K562 (cell line): ENCODE measurements at regions not wholly inside any gene's neighbourhood (a gene's known extent, or its start where the extent isn't known, plus 50 kb on each side); places are given as distances from the start of the nearest gene placed in this dataset.

Experiments
- ATAC-seq: fragments of 200-7000 bp; cut with Tn5 transposase; 3 replicates; pipeline ENCODE4 v1.9.1; 2020; ENCODE audit warnings: moderate library complexity
- BruUV-seq: library from RNA; stranded (reverse); fragments of 400-500 nt; replicated peaks from 2 replicates; lab custom pipeline; 2021; lab: Mats Ljungman, UMichigan
- CTCF ChIA-PET: fragments of 300-600 bp; formaldehyde crosslinking; extraction: SDS; loops from one replicate; lab custom pipeline; 2021; ENCODE audit warnings: low intra/inter-chr PET ratio; lab: Yijun Ruan, JAX
- POLR2A ChIA-PET: fragments of 300-600, 350-650 bp; sonication (Branson Sonifier 250); formaldehyde crosslinking; extraction: SDS; loops from one replicate; lab custom pipeline; 2021; ENCODE audit warnings: antibody characterized with exemption, inconsistent platforms; lab: Yijun Ruan, JAX
- DNase-seq, 4 experiments: peaks; one replicate each; pipeline versions ENCODE4 v3.0.0 to v3.0.0-alpha.2; 2011 to 2018; ENCODE audit warnings: low spot score in 3 of 4, mixed read lengths in 3 of 4; ENCODE audit errors: extremely low read depth in 1 of 4
- FAIRE-seq: peaks from 2 replicates; lab custom pipeline; 2011; peaks lifted over from hg19 to GRCh38; lab: Jason Lieb, UNC
- H2AFZ ChIP-seq: 2 replicates; pipeline ENCODE4 v1.6.0; 2011; ENCODE audit warnings: low read depth, low read length, control low read depth, inconsistent platforms
- H3K27ac ChIP-seq: fragments of 200-600 bp; 3 replicates; pipeline ENCODE4 v1.8.0; 2011; ENCODE audit warnings: low read depth, mild to moderate bottlenecking, control low read depth, inconsistent platforms, low read length, moderate library complexity, mixed read lengths; ENCODE audit errors: extremely low read depth
- H3K27me3 ChIP-seq, 2 experiments: fragments of 300-600 bp in 1 of 2; 2 replicates in 1 of 2; 3 replicates in 1 of 2; pipeline versions ENCODE4 v1.6.0 to v1.8.0; 2011; ENCODE audit warnings: inconsistent platforms in 2 of 2, low read length in 2 of 2, mild to moderate bottlenecking in 1 of 2, mixed read lengths in 1 of 2, moderate library complexity in 1 of 2; ENCODE audit not compliant: control insufficient read depth in 2 of 2, insufficient read depth in 2 of 2
- H3K36me3 ChIP-seq: fragments of 300-600 bp; 3 replicates; pipeline ENCODE4 v1.8.0; 2011; ENCODE audit warnings: mild to moderate bottlenecking, low read length, inconsistent platforms; ENCODE audit not compliant: control insufficient read depth, insufficient read depth
- H3K4me1 ChIP-seq, 2 experiments: fragments of 200-600 bp in 1 of 2; replicated peaks in 1 of 2; 2 replicates in 1 of 2; 3 replicates in 1 of 2; pipeline versions ENCODE4 v1.5.1 to v1.8.0; 2011; ENCODE audit warnings: inconsistent platforms in 2 of 2, low read length in 2 of 2, mild to moderate bottlenecking in 1 of 2, mixed read lengths in 1 of 2, moderate library complexity in 1 of 2; ENCODE audit not compliant: control insufficient read depth in 2 of 2, insufficient read depth in 2 of 2
- H3K4me2 ChIP-seq: 2 replicates; pipeline ENCODE4 v1.6.1; 2011; ENCODE audit warnings: low read length, control low read depth, inconsistent platforms, mixed read lengths; ENCODE audit not compliant: insufficient read depth
- H3K4me3 ChIP-seq: fragments of 200-600 bp; sonication (generic), shearing (Covaris generic); 2 replicates; pipeline ENCODE4 v1.5.1; 2016; ENCODE audit warnings: control low read depth, inconsistent platforms
- H3K79me2 ChIP-seq: fragments of 200-600 bp; 3 replicates; pipeline ENCODE4 v1.8.0; 2011; ENCODE audit warnings: low read length, inconsistent platforms; ENCODE audit not compliant: control insufficient read depth, insufficient read depth
- H3K9ac ChIP-seq, 2 experiments: 2 replicates each; pipeline versions ENCODE4 v1.6.0 to v1.6.1; 2011; ENCODE audit warnings: low read depth in 2 of 2, low read length in 2 of 2, control low read depth in 1 of 2, inconsistent platforms in 1 of 2, mild to moderate bottlenecking in 1 of 2, mixed read lengths in 1 of 2; ENCODE audit not compliant: insufficient read depth in 1 of 2
- H3K9me1 ChIP-seq: one replicate; pipeline ENCODE4 v1.6.0; 2011; ENCODE audit warnings: inconsistent platforms, mild to moderate bottlenecking, low read length, moderate library complexity; ENCODE audit not compliant: control insufficient read depth, insufficient read depth
- H3K9me3 ChIP-seq: replicated peaks from 2 replicates; pipeline ENCODE4 v1.5.1; 2011; ENCODE audit warnings: low read depth, low read length, inconsistent platforms; ENCODE audit not compliant: control insufficient read depth, insufficient read depth
- H4K20me1 ChIP-seq: replicated peaks from 2 replicates; pipeline ENCODE4 v1.6.1; 2011; ENCODE audit warnings: low read length, inconsistent platforms, mixed read lengths; ENCODE audit not compliant: control insufficient read depth, insufficient read depth
- ARID1B ChIP-seq: fragments of 450-650 bp; IDR thresholded peaks from 2 replicates; pipeline ENCODE4 v1.6.1; 2016; ENCODE audit warnings: antibody characterized with exemption, mild to moderate bottlenecking, inconsistent platforms
- ATF1 ChIP-seq, 2 experiments: fragments of 450-650 bp in 1 of 2; IDR thresholded peaks; 2 replicates each; pipeline ENCODE4 v1.6.1; 2016; ENCODE audit warnings: missing compliant biosample characterization in 1 of 2, missing genetic modification characterization in 1 of 2
- CSDE1 ChIP-seq, 2 experiments: fragments of 450-650 bp; IDR thresholded peaks; 2 replicates each; pipeline ENCODE4 v1.6.1; 2016; ENCODE audit warnings: mild to moderate bottlenecking in 1 of 2
- DPF2 ChIP-seq: fragments of 450-650 bp; IDR thresholded peaks from 2 replicates; pipeline ENCODE4 v1.6.1; 2016
- L3MBTL2 ChIP-seq: fragments of 450-650 bp; IDR thresholded peaks from 2 replicates; pipeline ENCODE4 v1.6.1; 2016; ENCODE audit warnings: mild to moderate bottlenecking, moderate library complexity
- NFE2 ChIP-seq: IDR thresholded peaks from 2 replicates; pipeline ENCODE4 v1.6.1; 2014; ENCODE audit warnings: antibody characterized with exemption, low read depth
- SMAD3 ChIP-seq: fragments of 450-650 bp; formaldehyde crosslinking; conservative IDR thresholded peaks from 2 replicates; pipeline ENCODE4 v1.4.0; 2020; ENCODE audit warnings: mild to moderate bottlenecking
- SMARCA4 ChIP-seq: fragments of 450-650 bp; IDR thresholded peaks from 2 replicates; pipeline ENCODE4 v1.6.1; 2016
- SRF ChIP-seq, 2 experiments: fragments of 250-450, 450-650 bp in 1 of 2; sonication (Bioruptor Pico) in 1 of 2; sonication (generic) in 1 of 2; formaldehyde crosslinking; IDR thresholded peaks; 2 replicates each; pipeline versions ENCODE4 v1.5.0 to v1.5.1; 2020 to 2022; ENCODE audit warnings: mild to moderate bottlenecking in 1 of 2, missing genetic modification reagents in 1 of 2
- TCF7L2 ChIP-seq: fragments of 150-350 bp; IDR thresholded peaks from 2 replicates; pipeline ENCODE4 v1.6.1; 2016; ENCODE audit warnings: low read depth, mild to moderate bottlenecking, low read length, moderate library complexity
- ZNF431 ChIP-seq: sonication (generic); formaldehyde crosslinking; IDR thresholded peaks from 2 replicates; pipeline ENCODE4 v1.8.0; 2022; ENCODE audit warnings: mild to moderate bottlenecking, missing genetic modification reagents
- ZNF778 ChIP-seq: fragments of 450-650 bp; formaldehyde crosslinking; IDR thresholded peaks from 2 replicates; pipeline ENCODE4 v1.4.0; 2020; ENCODE audit warnings: mild to moderate bottlenecking, moderate library complexity
- WGBS: fragments of 100-300 bp; shearing (Covaris generic); methylation state at CpG from one replicate; pipeline ENCODE4 v1.1.6; 2016; ENCODE audit warnings: low coverage, mixed read lengths; ENCODE audit not compliant: insufficient coverage; ENCODE audit errors: missing lambda C conversion rate; 5-methylcytosine and 5-hydroxymethylcytosine counted together
- in situ Hi-C: fragments of 300-500 bp; cut with MboI; formaldehyde crosslinking; loops from 4 replicates; pipeline ENCODE4 v1.15.0; 2018; ENCODE audit warnings: inconsistent platforms, mixed read lengths
- intact Hi-C: fragments of 100-400 bp; cut with micrococcal nuclease; formaldehyde crosslinking; loops from 2 replicates; pipeline ENCODE4 v1.14.2; 2022
- TF ChIP-seq, protein P1 (sequence below), 2 experiments: IDR thresholded peaks; 2 replicates each; pipeline ENCODE4 v1.6.1; 2011; ENCODE audit warnings: borderline replicate concordance in 1 of 2, control low read depth in 1 of 2, low read depth in 1 of 2, low read length in 1 of 2, mild to moderate bottlenecking in 1 of 2, mixed read lengths in 1 of 2, moderate library complexity in 1 of 2; ENCODE audit not compliant: insufficient read depth in 1 of 2, insufficient read length in 1 of 2, poor library complexity in 1 of 2, severe bottlenecking in 1 of 2; ENCODE audit errors: extremely low read depth in 1 of 2
- TF ChIP-seq, protein P2 (sequence below): fragments of 450-650 bp; IDR thresholded peaks from 2 replicates; pipeline ENCODE4 v1.6.1; 2017; ENCODE audit warnings: antibody characterized with exemption, mild to moderate bottlenecking
- TF ChIP-seq, protein P3 (sequence below): sonication (generic); formaldehyde crosslinking; IDR thresholded peaks from 2 replicates; pipeline ENCODE4 v1.8.0; 2022; ENCODE audit warnings: mild to moderate bottlenecking, missing genetic modification reagents

DNA sequence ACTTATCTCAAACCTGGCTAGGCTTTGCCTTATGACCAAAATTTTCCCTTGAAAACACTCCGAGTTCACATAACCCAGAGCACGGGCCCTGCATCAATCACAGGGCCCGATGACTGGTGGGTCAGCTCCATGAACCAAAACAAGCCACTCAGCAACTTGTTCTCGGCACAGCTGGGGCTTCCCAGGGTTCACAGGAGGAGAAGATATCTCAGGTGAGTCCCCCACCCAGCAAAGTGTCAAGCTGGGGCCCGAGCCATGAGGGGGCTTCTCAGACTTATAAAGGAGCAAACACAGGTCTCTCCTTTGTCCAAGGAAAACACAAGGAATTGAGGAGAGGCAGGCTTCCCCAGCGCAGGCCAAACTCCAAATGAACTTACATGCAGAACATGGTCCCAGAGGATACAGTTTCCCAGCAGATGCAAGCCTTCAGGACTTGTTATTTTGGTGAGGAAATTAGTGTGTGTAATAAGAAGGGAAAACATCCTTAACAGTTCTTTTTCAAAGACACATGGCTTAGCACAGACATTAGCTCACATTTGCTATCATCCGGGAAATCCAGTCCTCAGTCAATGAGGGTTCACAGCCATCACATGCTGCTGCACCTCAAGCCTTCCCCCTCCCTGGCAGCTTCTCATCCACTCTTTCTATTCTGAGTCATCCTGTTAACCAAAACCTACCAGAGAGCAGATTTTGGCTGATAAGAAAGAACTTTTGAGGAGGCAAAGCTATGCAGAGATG is 98.1 kb upstream of the NFIA start:
- FAIRE-seq: peak; percentile 62
- TF ChIP-seq, protein P1, sequence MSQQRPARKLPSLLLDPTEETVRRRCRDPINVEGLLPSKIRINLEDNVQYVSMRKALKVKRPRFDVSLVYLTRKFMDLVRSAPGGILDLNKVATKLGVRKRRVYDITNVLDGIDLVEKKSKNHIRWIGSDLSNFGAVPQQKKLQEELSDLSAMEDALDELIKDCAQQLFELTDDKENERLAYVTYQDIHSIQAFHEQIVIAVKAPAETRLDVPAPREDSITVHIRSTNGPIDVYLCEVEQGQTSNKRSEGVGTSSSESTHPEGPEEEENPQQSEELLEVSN (IDR thresholded peaks at IDR 0.05; ENCODE audit: borderline replicate concordance in 1 of 2, extremely low read depth in 1 of 2, insufficient read depth in 1 of 2, insufficient read length in 1 of 2, low read depth in 1 of 2, low read length in 1 of 2, poor library complexity in 1 of 2, severe bottlenecking in 1 of 2): peak in 1 of 2 experiments; percentile 12
- peak; percentile 44; the same call in 1 of the 2 replicates for TF ChIP-seq NFE2
- peak; percentile 39; the same call in 1 of the 2 replicates for TF ChIP-seq DPF2
- TF ChIP-seq CSDE1 (IDR thresholded peaks at IDR 0.05): no peak
- TF ChIP-seq SMARCA4: peak; percentile 29; the same call in 1 of the 2 replicates
- no peak for TF ChIP-seq SRF (CRISPR knock-in tag; IDR thresholded peaks at IDR 0.05)
- TF ChIP-seq, protein P2, sequence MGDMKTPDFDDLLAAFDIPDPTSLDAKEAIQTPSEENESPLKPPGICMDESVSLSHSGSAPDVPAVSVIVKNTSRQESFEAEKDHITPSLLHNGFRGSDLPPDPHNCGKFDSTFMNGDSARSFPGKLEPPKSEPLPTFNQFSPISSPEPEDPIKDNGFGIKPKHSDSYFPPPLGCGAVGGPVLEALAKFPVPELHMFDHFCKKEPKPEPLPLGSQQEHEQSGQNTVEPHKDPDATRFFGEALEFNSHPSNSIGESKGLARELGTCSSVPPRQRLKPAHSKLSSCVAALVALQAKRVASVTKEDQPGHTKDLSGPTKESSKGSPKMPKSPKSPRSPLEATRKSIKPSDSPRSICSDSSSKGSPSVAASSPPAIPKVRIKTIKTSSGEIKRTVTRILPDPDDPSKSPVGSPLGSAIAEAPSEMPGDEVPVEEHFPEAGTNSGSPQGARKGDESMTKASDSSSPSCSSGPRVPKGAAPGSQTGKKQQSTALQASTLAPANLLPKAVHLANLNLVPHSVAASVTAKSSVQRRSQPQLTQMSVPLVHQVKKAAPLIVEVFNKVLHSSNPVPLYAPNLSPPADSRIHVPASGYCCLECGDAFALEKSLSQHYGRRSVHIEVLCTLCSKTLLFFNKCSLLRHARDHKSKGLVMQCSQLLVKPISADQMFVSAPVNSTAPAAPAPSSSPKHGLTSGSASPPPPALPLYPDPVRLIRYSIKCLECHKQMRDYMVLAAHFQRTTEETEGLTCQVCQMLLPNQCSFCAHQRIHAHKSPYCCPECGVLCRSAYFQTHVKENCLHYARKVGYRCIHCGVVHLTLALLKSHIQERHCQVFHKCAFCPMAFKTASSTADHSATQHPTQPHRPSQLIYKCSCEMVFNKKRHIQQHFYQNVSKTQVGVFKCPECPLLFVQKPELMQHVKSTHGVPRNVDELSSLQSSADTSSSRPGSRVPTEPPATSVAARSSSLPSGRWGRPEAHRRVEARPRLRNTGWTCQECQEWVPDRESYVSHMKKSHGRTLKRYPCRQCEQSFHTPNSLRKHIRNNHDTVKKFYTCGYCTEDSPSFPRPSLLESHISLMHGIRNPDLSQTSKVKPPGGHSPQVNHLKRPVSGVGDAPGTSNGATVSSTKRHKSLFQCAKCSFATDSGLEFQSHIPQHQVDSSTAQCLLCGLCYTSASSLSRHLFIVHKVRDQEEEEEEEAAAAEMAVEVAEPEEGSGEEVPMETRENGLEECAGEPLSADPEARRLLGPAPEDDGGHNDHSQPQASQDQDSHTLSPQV: 0 out of 2 replicates have a peak, but pooled peaks have one; percentile 16
- TF ChIP-seq ATF1 (CRISPR knock-in tag; IDR thresholded peaks at IDR 0.05): no peak
- TF ChIP-seq ATF1 (tag; IDR thresholded peaks at IDR 0.05): no peak
- TF ChIP-seq TCF7L2: no peak
- TF ChIP-seq ZNF778 (CRISPR knock-in tag): no peak
- TF ChIP-seq SMAD3 (CRISPR knock-in tag): no peak
- no peak for TF ChIP-seq ZNF431 (CRISPR knock-in tag)
- peak; percentile 23; the same call in 1 of the 2 replicates for TF ChIP-seq ARID1B
- TF ChIP-seq L3MBTL2: peak; percentile 13; the same call in 1 of the 2 replicates
- TF ChIP-seq, protein P3, sequence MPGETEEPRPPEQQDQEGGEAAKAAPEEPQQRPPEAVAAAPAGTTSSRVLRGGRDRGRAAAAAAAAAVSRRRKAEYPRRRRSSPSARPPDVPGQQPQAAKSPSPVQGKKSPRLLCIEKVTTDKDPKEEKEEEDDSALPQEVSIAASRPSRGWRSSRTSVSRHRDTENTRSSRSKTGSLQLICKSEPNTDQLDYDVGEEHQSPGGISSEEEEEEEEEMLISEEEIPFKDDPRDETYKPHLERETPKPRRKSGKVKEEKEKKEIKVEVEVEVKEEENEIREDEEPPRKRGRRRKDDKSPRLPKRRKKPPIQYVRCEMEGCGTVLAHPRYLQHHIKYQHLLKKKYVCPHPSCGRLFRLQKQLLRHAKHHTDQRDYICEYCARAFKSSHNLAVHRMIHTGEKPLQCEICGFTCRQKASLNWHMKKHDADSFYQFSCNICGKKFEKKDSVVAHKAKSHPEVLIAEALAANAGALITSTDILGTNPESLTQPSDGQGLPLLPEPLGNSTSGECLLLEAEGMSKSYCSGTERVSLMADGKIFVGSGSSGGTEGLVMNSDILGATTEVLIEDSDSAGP: no peak

More for the DNA sequence above, 98.1 kb upstream of the NFIA start:
- no TSS peak for BruUV-seq
- Histone ChIP-seq H3K9me3 (no peaks in the 10 kb centered on the region), H2AFZ (peak overlapping the region; percentile 72), H3K4me2 (no peak overlapping the region), H3K9ac (peak overlapping the region; percentile 12 to 17; a peak in 2 of 4 replicates), H3K79me2 (no peaks in the 10 kb centered on the region), H3K9me1 (no peaks in the 10 kb centered on the region), H3K4me3 (no peak overlapping the region), H4K20me1 (no peaks in the 10 kb centered on the region), H3K27me3 (no peaks in the 10 kb centered on the region), H3K36me3 (no peaks in the 10 kb centered on the region), H3K4me1 (peaks cover 2 to 23% of the 10 kb centered on the region in 2 experiments; a peak in 3 of 5 replicates), H3K27ac (no peak overlapping the region)
- in situ Hi-C loops (no loop called here), intact Hi-C loops (no loop called here)
- ATAC-seq (peak; percentile 63), DNase-seq (peak in 2 of 4 experiments; percentile 44 to 45)
- ChIA-PET CTCF (interaction anchor here (0.6 kb wide), 1 partner anchor 59 kb away, joined by 3 read pairs; no protein-coding TSS in a partner anchor), POLR2A (interaction anchor here (0.7 to 1.6 kb wide), 8 partner anchors 9 to 118 kb away, joined by 3 to 7 read pairs (median 4); no protein-coding TSS in a partner anchor)
- 60% methylated on average over 7 of the region's 7 CpGs for WGBS
